HG03521 (cell line): ENCODE measurements at regions not wholly inside any gene's neighbourhood (a gene's known extent, or its start where the extent isn't known, plus 50 kb on each side); places are given as distances from the start of the nearest gene placed in this dataset.

ENCODE experiments used
- ATAC-seq: cut with Tn5 transposase; IDR thresholded peaks from one replicate; pipeline ENCODE4 v1.9.1; 2021; ENCODE audit warnings: mild to moderate bottlenecking, moderate library complexity; ENCODE audit not compliant: unreplicated experiment

DNA sequence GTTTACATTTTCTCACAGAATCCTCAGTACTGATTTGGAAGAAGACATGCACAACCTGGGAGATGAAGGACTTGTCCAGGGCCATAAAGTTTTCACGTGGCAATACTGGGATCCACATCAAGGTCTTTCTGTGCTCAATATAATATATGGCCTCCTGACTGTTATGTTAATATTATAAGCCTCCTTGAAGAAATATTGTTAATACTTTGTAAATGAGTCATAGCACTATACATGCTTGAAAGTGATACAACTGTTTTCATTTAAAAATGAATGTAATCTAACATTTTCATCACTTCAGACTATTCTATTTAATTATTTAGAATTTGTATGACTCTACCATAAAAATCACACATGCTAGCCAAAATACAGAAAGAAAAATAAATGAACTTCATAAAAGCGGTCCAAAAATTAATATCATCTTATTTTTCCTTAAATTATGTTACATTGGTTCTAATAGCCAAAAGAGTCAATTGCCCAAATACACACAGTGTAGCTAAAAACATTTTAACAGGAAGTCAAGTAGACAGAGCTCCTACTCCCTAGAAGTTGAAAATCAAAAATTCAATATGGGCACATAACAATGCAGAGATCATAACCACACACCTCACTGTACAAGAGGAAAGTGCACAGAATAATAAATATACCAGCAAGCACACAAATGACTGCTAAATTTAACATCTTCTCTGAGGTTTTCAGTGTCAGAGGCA is 188.0 kb upstream of the HDDC2 start:
- no peak for ATAC-seq

- no peak for ATAC-seq
Observed at GRCh38 chr6:125491860-125492618, 190.3 kb upstream of the HDDC2 start.

DNA sequence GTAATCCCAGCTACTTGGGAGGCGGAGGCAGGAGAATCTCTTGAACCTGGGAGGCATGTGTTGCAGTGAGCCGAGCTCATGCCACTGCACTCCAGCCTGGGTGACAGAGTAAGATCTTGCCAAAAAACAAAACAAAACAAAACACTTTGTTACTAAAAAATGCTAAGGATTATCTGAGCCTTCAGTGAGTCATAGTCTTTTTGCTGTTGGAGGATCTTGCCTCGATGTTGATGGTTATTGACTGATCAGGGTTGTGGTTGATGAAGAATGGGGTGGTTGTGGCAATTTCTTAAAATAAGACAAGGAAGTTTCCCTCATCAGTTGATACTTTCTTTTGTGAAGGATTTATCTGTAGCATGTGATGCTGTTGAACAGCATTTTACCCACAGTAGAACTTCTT is 196.8 kb upstream of the HDDC2 start:
- ATAC-seq: no peak

- no peak for ATAC-seq
Observed at GRCh38 chr6:125499535-125499934, 197.8 kb upstream of the HDDC2 start.

DNA sequence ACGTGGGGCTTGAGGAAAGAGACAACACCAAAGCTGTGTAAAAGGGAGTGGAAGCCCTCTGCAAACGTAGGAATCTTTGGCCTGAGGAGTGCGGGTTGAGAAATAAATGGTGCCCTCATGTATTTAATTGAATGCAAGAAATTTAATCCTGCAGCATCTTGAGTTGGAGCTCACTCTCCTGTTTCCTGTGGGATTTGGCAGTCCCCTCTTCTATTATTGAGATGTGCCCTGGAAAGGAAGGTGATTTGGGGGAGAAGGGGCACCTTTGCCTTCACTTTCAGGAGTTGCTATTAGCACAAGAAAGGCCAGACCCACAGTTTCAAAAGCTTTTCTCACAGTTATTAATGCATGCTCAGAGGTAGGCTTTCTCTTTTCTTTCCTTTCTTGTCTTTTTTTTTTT is 201.4 kb upstream of the HDDC2 start:
- ATAC-seq: no peak

DNA sequence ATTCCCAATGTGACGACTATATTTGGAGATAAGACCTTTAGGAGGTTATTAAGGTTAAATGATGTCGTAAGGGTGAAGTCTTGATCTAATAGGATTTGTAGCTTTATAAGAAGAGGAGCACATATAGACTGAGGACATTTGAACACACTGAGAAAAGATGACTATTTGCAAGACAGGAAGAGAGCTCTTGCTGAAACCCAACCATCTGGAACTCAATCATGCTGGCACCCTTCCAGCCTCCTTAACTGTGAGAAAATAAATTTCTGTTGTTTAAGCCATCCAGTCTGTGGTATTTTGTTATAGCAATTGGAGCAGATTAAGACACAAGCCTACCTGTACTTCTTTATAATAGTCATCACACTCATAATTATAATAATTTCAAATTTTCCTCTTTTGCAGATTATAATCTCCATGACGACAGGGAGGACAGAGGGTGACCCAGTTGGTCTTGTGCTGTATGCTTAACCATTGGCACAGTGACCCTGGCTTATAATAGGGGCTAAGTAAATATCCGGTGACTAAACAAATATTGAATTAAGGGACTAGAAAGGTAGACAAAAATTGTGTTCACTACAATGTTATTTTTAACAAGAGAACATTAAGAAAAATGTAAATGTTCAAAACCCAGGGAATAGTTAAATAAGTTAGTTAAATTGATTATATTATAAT is 206.4 kb upstream of the HDDC2 start:
- no peak for ATAC-seq

DNA sequence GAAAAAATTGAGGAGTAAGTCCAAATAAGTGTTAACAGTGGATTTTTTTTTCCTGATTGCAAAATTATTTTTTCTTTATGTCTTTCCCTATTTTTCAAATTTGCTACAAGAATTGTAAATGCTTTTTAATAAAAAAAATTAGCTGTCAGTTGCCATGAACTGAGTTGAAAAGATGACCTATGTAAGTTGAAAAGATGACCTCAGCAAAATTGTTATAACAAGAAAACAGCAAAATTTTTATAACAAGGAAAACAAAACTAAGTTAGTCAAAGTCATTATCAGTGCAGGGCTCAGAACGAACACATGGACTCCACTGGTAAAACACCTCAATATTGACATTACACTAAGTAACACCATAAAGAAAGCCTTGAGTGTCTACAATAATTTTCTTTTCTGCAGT is 207.0 kb upstream of the HDDC2 start:
- no peak for ATAC-seq

- no peak for ATAC-seq
Observed at GRCh38 chr6:125509477-125509876, 207.7 kb upstream of the HDDC2 start.

- ATAC-seq: no peak
Observed at GRCh38 chr6:125510405-125510804, 208.6 kb upstream of the HDDC2 start.

- ATAC-seq: no peak
Observed at GRCh38 chr6:125511809-125512396, 210.1 kb upstream of the HDDC2 start.

- ATAC-seq: peak; percentile 69
Observed at GRCh38 chr6:125512621-125513020, 210.9 kb upstream of the HDDC2 start.

DNA sequence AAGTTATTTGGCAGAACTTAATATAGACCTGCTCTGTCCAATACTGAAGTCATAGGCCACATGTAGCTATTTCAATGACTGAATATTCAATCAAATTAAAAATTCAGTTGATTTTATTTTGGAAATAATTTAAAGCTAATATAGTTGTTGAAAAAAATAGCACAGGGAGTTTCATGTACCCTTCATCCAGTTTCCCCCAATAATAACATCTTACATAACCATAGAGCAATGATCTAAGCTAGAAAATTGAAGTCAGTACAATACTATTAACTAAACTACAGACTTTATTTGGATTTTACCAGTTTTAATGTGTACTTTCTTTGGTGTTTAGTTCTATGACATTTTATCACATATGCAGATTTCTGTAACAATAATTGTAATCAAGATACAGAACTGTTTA is 212.2 kb upstream of the HDDC2 start:
- ATAC-seq: no peak

- ATAC-seq: no peak
Observed at GRCh38 chr6:125516644-125517043, 214.9 kb upstream of the HDDC2 start.

- no peak for ATAC-seq
Observed at GRCh38 chr6:125519367-125519766, 217.6 kb upstream of the HDDC2 start.

- no peak for ATAC-seq
Observed at GRCh38 chr6:125524356-125524755, 222.6 kb upstream of the HDDC2 start.

DNA sequence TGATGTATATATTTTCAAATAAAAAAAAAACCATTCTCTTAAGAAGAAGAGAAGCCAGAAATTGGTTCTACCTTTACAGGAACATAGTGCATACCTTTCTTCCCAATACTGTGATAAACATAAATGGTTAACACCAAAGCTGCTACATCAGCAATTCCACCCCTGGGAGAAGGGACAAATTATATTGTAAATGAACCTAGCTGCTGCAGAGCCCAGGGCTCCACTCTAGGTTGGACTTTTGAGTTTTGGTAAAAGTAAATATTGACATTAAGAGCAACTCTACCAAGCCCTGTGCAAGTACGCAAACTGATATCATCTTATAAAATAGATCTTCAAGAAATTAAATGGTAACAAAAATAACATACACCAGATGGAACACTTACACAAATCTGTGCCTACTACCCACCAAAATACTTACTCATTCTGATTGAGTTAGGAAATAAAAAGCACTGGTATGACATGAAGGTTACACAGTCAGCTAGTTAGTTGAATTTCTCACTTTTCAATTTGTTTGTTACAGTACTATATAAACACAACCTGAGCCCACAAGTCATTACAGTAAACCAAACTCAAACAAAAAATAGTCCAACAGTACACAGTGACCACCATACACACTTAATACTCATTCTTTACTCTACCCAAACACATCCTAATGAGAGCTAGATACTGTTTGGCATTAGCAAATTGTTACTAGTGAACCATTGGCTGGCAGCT is 223.3 kb upstream of the HEY2 start:
- no peak for ATAC-seq

DNA sequence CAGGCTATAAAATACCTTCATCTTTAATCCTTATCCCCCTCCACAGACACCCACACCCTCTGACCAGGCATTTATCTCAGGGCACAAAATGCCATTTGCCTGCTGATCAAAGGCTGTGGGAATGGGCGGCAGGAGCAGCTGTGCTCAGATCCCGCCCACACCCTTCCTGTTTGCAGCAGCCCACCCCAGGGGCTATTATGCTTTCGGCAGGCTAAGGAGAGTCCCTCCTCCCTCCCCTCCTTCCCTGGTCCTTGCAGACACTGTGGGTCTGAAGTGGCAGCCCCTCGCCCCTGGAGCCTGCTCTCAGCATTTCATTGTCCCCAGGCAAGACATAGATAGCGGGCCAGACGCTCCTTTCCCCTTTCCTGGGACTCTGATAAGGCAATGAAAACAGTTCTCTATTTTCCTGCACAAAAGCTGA is 220.8 kb upstream of the HEY2 start:
- ATAC-seq: no peak

DNA sequence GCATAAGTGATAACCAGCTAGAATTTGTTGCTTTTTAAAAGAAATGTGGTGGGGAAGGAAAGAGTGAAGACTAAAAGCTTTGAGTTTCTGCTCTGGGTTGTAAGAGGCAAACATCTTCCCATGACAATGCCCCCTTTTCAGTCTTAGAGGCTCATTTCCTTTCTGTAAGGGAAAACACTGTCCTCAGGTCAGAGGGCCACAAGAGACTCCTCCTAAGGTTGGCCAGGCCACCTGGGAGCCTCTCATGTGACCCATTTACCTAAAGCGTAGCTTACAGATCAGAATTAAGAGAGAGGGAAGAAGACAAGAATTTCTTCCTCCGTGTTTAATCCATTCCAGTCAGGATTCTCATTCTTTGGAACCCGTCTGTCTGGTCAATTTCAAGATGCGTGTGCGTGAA is 220.4 kb upstream of the HEY2 start:
- no peak for ATAC-seq

DNA sequence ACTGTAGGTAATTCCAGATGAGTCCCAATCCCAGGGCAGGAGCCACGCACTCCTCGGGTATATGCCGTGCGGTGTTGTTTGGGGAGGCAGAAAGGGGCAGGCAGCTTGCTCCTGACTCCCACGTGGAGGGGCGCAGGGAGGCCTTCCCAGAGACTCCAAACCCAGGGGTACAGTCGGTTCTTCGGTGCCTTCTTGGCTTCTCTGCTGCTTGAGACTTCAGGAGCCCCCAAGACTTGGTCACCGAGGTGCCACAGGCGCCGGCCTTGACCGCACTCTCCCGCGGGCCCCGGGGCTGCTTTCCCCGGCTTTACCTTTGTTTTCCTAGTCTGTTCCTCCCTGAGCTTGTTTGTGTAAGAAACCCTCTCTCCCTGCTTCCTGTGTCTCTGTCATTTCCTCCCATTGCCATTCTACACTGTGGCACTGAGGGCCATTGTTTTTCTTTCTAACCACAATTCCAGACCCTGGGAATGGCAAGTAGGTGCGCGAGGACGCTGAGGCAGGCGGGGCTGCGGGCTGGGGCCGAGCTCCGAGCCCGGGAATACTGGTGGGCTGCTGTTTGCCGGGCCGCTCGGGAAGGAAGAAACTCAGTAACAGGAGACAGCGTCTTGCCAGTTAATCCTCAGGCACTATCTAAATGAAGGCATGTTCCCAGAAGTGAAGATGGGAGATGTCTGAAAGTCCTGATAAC is 215.6 kb upstream of the HEY2 start:
- ATAC-seq: no peak
